SK-N-SH (cell line): ENCODE measurements at regions not wholly inside any gene's neighbourhood (a gene's known extent, or its start where the extent isn't known, plus 50 kb on each side); places are given as distances from the start of the nearest gene placed in this dataset.

Source experiments
- CTCF ChIA-PET: fragments of 300-600, 350-600 bp; formaldehyde crosslinking; extraction: SDS; loops from one replicate; lab custom pipeline; 2021; lab: Yijun Ruan, JAX
- POLR2A ChIA-PET: fragments of 350-600 bp; sonication (Branson Sonifier 250); formaldehyde crosslinking; extraction: SDS; loops from one replicate; lab custom pipeline; 2020; ENCODE audit warnings: antibody characterized with exemption, inconsistent platforms; lab: Yijun Ruan, JAX
- DNase-seq: peaks from one replicate; pipeline ENCODE4 v3.0.0; 2012
- H2AFZ ChIP-seq: fragments of 200-600 bp; sonication (generic); 2 replicates; pipeline ENCODE4 v1.8.1; 2016; ENCODE audit warnings: antibody characterized with exemption, mild to moderate bottlenecking, low read depth
- H3F3A ChIP-seq: fragments of 200-600 bp; sonication (generic); replicated peaks from 2 replicates; pipeline ENCODE3; 2016; ENCODE audit warnings: antibody characterized with exemption, mild to moderate bottlenecking; ENCODE audit not compliant: insufficient read depth
- H3K27ac ChIP-seq, 2 experiments: fragments of 200-500 bp in 1 of 2; fragments of 200-600 bp in 1 of 2; sonication (Bioruptor generic) in 1 of 2; sonication (generic), shearing (Covaris generic) in 1 of 2; 2 replicates each; pipeline versions ENCODE4 v1.5.1 to v1.6.1; 2014 to 2016; ENCODE audit warnings: low read depth in 2 of 2, inconsistent platforms in 1 of 2, low read length in 1 of 2, mild to moderate bottlenecking in 1 of 2, mixed read lengths in 1 of 2
- H3K27me3 ChIP-seq: fragments of 200-600 bp; sonication (generic), shearing (Covaris generic); 2 replicates; pipeline ENCODE4 v1.6.1; 2016; ENCODE audit warnings: mixed run types; ENCODE audit not compliant: insufficient read depth
- H3K36me3 ChIP-seq, 2 experiments: fragments of 200-500 bp in 1 of 2; fragments of 200-600 bp in 1 of 2; sonication (Bioruptor generic) in 1 of 2; sonication (generic) in 1 of 2; replicated peaks in 1 of 2; 2 replicates each; pipeline versions ENCODE3 to v1.5.1; 2014 to 2016; ENCODE audit warnings: low read length in 1 of 2, mild to moderate bottlenecking in 1 of 2; ENCODE audit not compliant: insufficient read depth in 2 of 2, control insufficient read depth in 1 of 2
- H3K4me1 ChIP-seq, 2 experiments: fragments of 200-500 bp in 1 of 2; fragments of 200-600 bp in 1 of 2; sonication (Bioruptor generic) in 1 of 2; sonication (generic), shearing (Covaris generic) in 1 of 2; 2 replicates each; pipeline versions ENCODE4 v1.5.1 to v1.6.1; 2014 to 2016; ENCODE audit warnings: low read depth in 1 of 2, low read length in 1 of 2, mixed run types in 1 of 2; ENCODE audit not compliant: insufficient read depth in 2 of 2, control insufficient read depth in 1 of 2
- H3K4me2 ChIP-seq: fragments of 200-600 bp; sonication (generic), shearing (Covaris generic); 2 replicates; pipeline ENCODE4 v1.6.1; 2017; ENCODE audit warnings: mixed run types
- H3K4me3 ChIP-seq, 2 experiments: fragments of 200-500 bp in 1 of 2; fragments of 200-600 bp in 1 of 2; sonication (Bioruptor generic) in 1 of 2; sonication (generic), shearing (Covaris generic) in 1 of 2; 2 replicates each; pipeline versions ENCODE4 v1.5.1 to v1.8.1; 2014 to 2016; ENCODE audit warnings: low read depth in 2 of 2, inconsistent platforms in 1 of 2, low read length in 1 of 2, mild to moderate bottlenecking in 1 of 2, mixed read lengths in 1 of 2, moderate library complexity in 1 of 2
- H3K79me2 ChIP-seq: fragments of 200-600 bp; sonication (generic); 2 replicates; pipeline ENCODE4 v1.8.1; 2017; ENCODE audit warnings: mild to moderate bottlenecking; ENCODE audit not compliant: insufficient read depth
- H3K9ac ChIP-seq: fragments of 200-600 bp; sonication (generic); 2 replicates; pipeline ENCODE4 v1.6.1; 2017; ENCODE audit warnings: mixed run types
- H3K9me2 ChIP-seq: fragments of 200-600 bp; sonication (generic); 2 replicates; pipeline ENCODE4 v1.6.1; 2017; ENCODE audit warnings: mixed run types
- H3K9me3 ChIP-seq: fragments of 200-600 bp; sonication (generic); 2 replicates; pipeline ENCODE4 v1.6.1; 2017; ENCODE audit warnings: mixed run types, mild to moderate bottlenecking, moderate library complexity
- H4K20me1 ChIP-seq: fragments of 200-600 bp; sonication (generic); 2 replicates; pipeline ENCODE4 v1.6.1; 2017; ENCODE audit warnings: mild to moderate bottlenecking, mixed run types; ENCODE audit not compliant: insufficient read depth
- CHD2 ChIP-seq: fragments of 150-350 bp; IDR thresholded peaks from 2 replicates; pipeline ENCODE4 v1.6.1; 2018; ENCODE audit warnings: low read length; ENCODE audit not compliant: partially characterized antibody
- ELF1 ChIP-seq: IDR thresholded peaks from 2 replicates; pipeline ENCODE4 v1.4.0; 2012
- EP300 ChIP-seq, 2 experiments: IDR thresholded peaks; 2 replicates each; pipeline versions ENCODE4 v1.4.0 to v1.6.1; 2012; ENCODE audit warnings: borderline replicate concordance in 1 of 2, low read depth in 1 of 2, low read length in 1 of 2
- EZH2phosphoT487 ChIP-seq: fragments of 200-600 bp; sonication (generic); IDR thresholded peaks from 2 replicates; pipeline ENCODE4 v1.6.1; 2017; ENCODE audit warnings: low read depth, mixed run types, mild to moderate bottlenecking, antibody characterized with exemption, moderate library complexity, borderline replicate concordance
- FOXJ3 ChIP-seq: sonication (generic); formaldehyde crosslinking; IDR thresholded peaks from 2 replicates; pipeline ENCODE4 v1.5.1; 2020; ENCODE audit warnings: mild to moderate bottlenecking, missing genetic modification reagents
- IRF3 ChIP-seq: fragments of 150-350 bp; IDR thresholded peaks from 2 replicates; pipeline ENCODE4 v1.6.1; 2016; ENCODE audit warnings: mild to moderate bottlenecking, low read depth, low read length
- MXI1 ChIP-seq: IDR thresholded peaks from 2 replicates; pipeline ENCODE4 v1.6.1; 2012; ENCODE audit warnings: mild to moderate bottlenecking, low read depth, low read length, improper control_type of control experiment
- NFIC ChIP-seq: IDR thresholded peaks from 2 replicates; pipeline ENCODE4 v1.4.0; 2012; ENCODE audit warnings: borderline replicate concordance
- PBX3 ChIP-seq: IDR thresholded peaks from 2 replicates; pipeline ENCODE4; 2012
- POLR2AphosphoS5 ChIP-seq: IDR thresholded peaks from 2 replicates; pipeline ENCODE4 v1.6.1; 2012; ENCODE audit warnings: low read depth, low read length
- RAD21 ChIP-seq: IDR thresholded peaks from 2 replicates; pipeline ENCODE4 v1.6.1; 2012; ENCODE audit warnings: mild to moderate bottlenecking, low read length
- TCF12 ChIP-seq: IDR thresholded peaks from 2 replicates; pipeline ENCODE4 v1.4.0; 2012
- TEAD4 ChIP-seq: IDR thresholded peaks from 2 replicates; pipeline ENCODE4 v1.4.0; 2012; ENCODE audit warnings: mild to moderate bottlenecking, borderline replicate concordance; ENCODE audit not compliant: insufficient read depth
- USF1 ChIP-seq: IDR thresholded peaks from 2 replicates; pipeline ENCODE4 v1.4.0; 2012; ENCODE audit warnings: low read depth, borderline replicate concordance
- USF2 ChIP-seq: fragments of 150-350 bp; IDR thresholded peaks from 2 replicates; pipeline ENCODE4 v1.6.1; 2017; ENCODE audit warnings: antibody characterized with exemption, low read length, low read depth, borderline replicate concordance
- YY1 ChIP-seq: IDR thresholded peaks from 2 replicates; pipeline ENCODE4 v1.4.0; 2012; ENCODE audit warnings: low read depth, mild to moderate bottlenecking
- WGBS: methylation state at CpG from one replicate; pipeline ENCODE4 v1.1.6; 2017; ENCODE audit warnings: low lambda C conversion rate; 5-methylcytosine and 5-hydroxymethylcytosine counted together

- TF ChIP-seq TEAD4 (no peak), YY1 (no peak), RAD21 (no peak)
Measured at GRCh38 chr4:177087060-177087459, 222.6 kb upstream of the NEIL3 start (continued).

- Histone ChIP-seq H3K27ac (no peak overlapping the region), H3K79me2 (no peaks in the 10 kb centered on the region), H3K9ac (no peak overlapping the region), H3K36me3 (no peaks in the 10 kb centered on the region), H3K4me1 (no peaks in the 10 kb centered on the region; a peak in 2 of 4 replicates), H4K20me1 (no peaks in the 10 kb centered on the region), H3K9me3 (peaks cover 7% of the 10 kb centered on the region; the same call in 1 of the 2 replicates), H3K4me2 (no peak overlapping the region), H2AFZ (no peak overlapping the region), H3K9me2 (peaks cover 6% of the 10 kb centered on the region; the same call in 1 of the 2 replicates), H3K4me3 (no peak overlapping the region), H3K27me3 (no peaks in the 10 kb centered on the region), H3F3A (no peaks in the 10 kb centered on the region)
- 70% methylated on average over 2 of the region's 2 CpGs for WGBS
- CTCF ChIA-PET: interaction anchor here (1.3 kb wide), 1 partner anchor 40 kb away, joined by 4 read pairs; no protein-coding TSS in a partner anchor
- POLR2A ChIA-PET: no interaction called here
- no peak for TF ChIP-seq EZH2phosphoT487
- TF ChIP-seq TEAD4: no peak
- no peak for TF ChIP-seq USF1
- no peak for TF ChIP-seq PBX3
- TF ChIP-seq FOXJ3 (CRISPR knock-in tag): no peak
- TF ChIP-seq CHD2: no peak
- TF ChIP-seq IRF3: no peak
- no peak for TF ChIP-seq MXI1
- no peak for DNase-seq
Measured at GRCh38 chr4:177087499-177087898, 222.2 kb upstream of the NEIL3 start.

GRCh38 chr4:177091515-177091914 lies 218.2 kb upstream of the NEIL3 start:
- H3K9ac ChIP-seq: no peak overlapping the region
- no peak for DNase-seq
- no peak overlapping the region for H3K4me2 ChIP-seq
- TF ChIP-seq EP300 (IDR thresholded peaks at IDR 0.05; ENCODE audit: borderline replicate concordance in 1 of 2, low read depth in 1 of 2, low read length in 1 of 2) (peak in 1 of 2 experiments; percentile 33; a peak in 1 of 4 replicates), TCF12 (0 out of 2 replicates have a peak, but pooled peaks have one; percentile 16), POLR2AphosphoS5 (no peak), USF1 (no peak), USF2 (no peak), CHD2 (no peak), NFIC (no peak), ELF1 (no peak)
- TF ChIP-seq, all 33 proteins: peak for 2
- no peak overlapping the region for H2AFZ ChIP-seq
- H3K4me1 ChIP-seq: peaks cover 0 to 8% of the 10 kb centered on the region in 2 experiments; a peak in 2 of 4 replicates
- H3K36me3 ChIP-seq: no peaks in the 10 kb centered on the region
- no peak overlapping the region for H3K27ac ChIP-seq
- no peaks in the 10 kb centered on the region for H3K9me3 ChIP-seq
- no peaks in the 10 kb centered on the region for H3F3A ChIP-seq
- H3K4me3 ChIP-seq: no peak overlapping the region
- peaks cover 6% of the 10 kb centered on the region; the same call in 1 of the 2 replicates for H3K9me2 ChIP-seq
- CTCF ChIA-PET: interaction anchor here (1.3 kb wide), 1 partner anchor 44 kb away, joined by 5 read pairs; no protein-coding TSS in a partner anchor
- H3K27me3 ChIP-seq: no peaks in the 10 kb centered on the region
- H4K20me1 ChIP-seq: no peaks in the 10 kb centered on the region
- no peaks in the 10 kb centered on the region for H3K79me2 ChIP-seq
- POLR2A ChIA-PET: no interaction called here
